ENCODE measurements at regions not wholly inside any gene's neighbourhood (a gene's known extent, or its start where the extent isn't known, plus 50 kb on each side); places are given as distances from the start of the nearest gene placed in this dataset.

DNA sequence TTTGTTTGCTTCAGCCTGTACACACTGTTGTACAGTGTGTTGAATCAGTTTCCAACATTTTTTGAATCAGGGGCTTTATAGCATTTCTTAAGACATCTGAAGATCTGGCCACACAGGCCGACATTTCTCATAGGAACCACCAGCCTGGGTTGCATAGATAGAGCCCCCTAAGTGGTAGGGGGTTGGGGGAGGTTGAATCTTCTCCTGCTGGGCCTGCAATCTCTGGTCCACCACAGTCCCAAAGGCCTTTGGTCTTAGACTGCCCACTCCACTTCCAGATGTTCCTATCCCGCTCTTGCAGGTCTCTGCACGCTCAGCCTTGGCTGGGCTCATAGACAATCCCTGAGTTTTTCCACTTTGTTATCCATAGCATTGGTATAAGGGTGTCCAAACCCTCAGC lies 75.4 kb upstream of the HABP2 start:
- Mint-ChIP-seq H3K27ac (peak overlapping the region in 1 of 8 donors; percentile 39), H3K36me3 (no peaks in the 10 kb centered on the region), H3K4me3 (no peak overlapping the region), H3K27me3 (peaks cover 7 to 15% of the 10 kb centered on the region in 2 donors), H3K9me3 (peaks cover 3 to 27% (median 19%) of the 10 kb centered on the region in 5 donors), H3K4me1 (no peaks in the 10 kb centered on the region)
- H3K27ac ChIP-seq (ENCODE audit: low read depth, low read length) = no peak overlapping the region
- H3K9me3 ChIP-seq (ENCODE audit: low read length) = no peaks in the 10 kb centered on the region
- no peak for DNase-seq
- H3K27me3 ChIP-seq (ENCODE audit: insufficient read depth, low read length, poor library complexity, severe bottlenecking) = no peaks in the 10 kb centered on the region
- no peaks in the 10 kb centered on the region for H3K36me3 ChIP-seq (ENCODE audit: insufficient read depth, low read length)
- CTCF ChIA-PET = no interaction called here
- H3K4me1 ChIP-seq (ENCODE audit: insufficient read depth, low read length) = no peaks in the 10 kb centered on the region
- H3K4me3 ChIP-seq (ENCODE audit: low read length) = no peak overlapping the region
- POLR2A ChIA-PET = no interaction called here

DNA sequence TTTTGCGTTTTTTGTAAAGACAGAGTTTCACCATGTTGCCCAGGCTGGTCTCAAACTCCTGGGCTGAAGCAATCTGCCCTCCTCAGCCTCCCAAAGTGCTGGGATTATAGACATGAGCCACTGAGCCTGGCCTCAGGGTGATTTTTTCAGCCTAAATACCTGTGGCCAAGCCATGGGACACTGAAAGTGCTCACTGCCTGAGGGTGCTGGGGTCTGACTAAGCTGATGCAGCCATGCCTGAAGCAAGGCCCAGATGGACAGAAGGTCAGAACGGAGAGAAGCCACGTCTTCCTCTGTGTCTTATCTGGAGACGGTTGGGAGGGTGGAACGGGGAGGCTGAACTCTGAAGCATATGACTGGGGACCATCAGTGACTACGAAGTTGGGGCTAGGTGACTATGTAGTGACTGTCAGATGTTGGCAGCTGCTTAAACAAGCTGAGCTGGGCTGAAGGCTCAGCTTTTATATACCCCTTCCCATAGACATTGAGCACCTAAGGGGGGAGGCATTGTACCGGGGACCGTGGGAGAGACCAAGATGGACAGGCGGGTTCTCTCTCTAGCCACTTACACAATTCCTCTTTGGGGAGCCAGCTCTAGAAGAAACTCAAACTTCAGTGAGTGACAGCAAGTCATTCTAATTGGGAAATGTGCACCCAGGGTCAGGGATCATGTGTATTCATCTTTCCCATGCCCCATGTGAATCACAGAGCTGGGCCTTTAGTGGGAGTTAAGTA lies 73.3 kb upstream of the HABP2 start:
- no peaks in the 10 kb centered on the region for H3K27me3 ChIP-seq (ENCODE audit: insufficient read depth, low read length, poor library complexity, severe bottlenecking)
- Mint-ChIP-seq H3K4me1 (no peaks in the 10 kb centered on the region), H3K4me3 (no peak overlapping the region), H3K36me3 (no peaks in the 10 kb centered on the region), H3K27ac (no peak overlapping the region), H3K9me3 (peaks cover 0 to 27% (median 19%) of the 10 kb centered on the region in 5 donors), H3K27me3 (peaks cover 7 to 17% of the 10 kb centered on the region in 2 donors)
- no peak for DNase-seq
- no peaks in the 10 kb centered on the region for H3K9me3 ChIP-seq (ENCODE audit: low read length)
- ChIA-PET POLR2A (no interaction called here), CTCF (no interaction called here)
- H3K4me3 ChIP-seq (ENCODE audit: low read length) = no peak overlapping the region
- H3K27ac ChIP-seq (ENCODE audit: low read depth, low read length) = no peak overlapping the region
- no peaks in the 10 kb centered on the region for H3K36me3 ChIP-seq (ENCODE audit: insufficient read depth, low read length)
- no peaks in the 10 kb centered on the region for H3K4me1 ChIP-seq (ENCODE audit: insufficient read depth, low read length)

DNA sequence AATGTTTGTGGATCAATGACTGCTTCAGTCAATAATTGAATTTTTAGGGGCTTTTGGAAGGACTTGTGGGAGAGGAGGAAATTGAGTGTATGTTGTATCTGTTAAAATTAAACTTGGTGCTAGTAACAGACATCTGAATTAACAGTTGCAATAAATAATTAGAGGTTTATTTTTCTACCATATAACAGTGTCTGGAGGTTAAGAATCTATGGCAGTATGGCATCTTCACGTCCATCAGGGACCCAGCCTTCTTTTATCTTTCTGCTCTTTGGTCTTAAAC lies 72.8 kb upstream of the HABP2 start:
- Histone ChIP-seq H3K4me1 (ENCODE audit: insufficient read depth, low read length) (no peaks in the 10 kb centered on the region), H3K9me3 (ENCODE audit: low read length) (no peaks in the 10 kb centered on the region), H3K36me3 (ENCODE audit: insufficient read depth, low read length) (no peaks in the 10 kb centered on the region), H3K27ac (ENCODE audit: low read depth, low read length) (no peak overlapping the region), H3K4me3 (ENCODE audit: low read length) (no peak overlapping the region), H3K27me3 (ENCODE audit: insufficient read depth, low read length, poor library complexity, severe bottlenecking) (no peaks in the 10 kb centered on the region)
- Mint-ChIP-seq H3K9me3 (peaks cover 0 to 27% (median 19%) of the 10 kb centered on the region in 5 donors), H3K4me3 (no peak overlapping the region), H3K27ac (no peak overlapping the region), H3K27me3 (peaks cover 8 to 12% of the 10 kb centered on the region in 2 donors), H3K36me3 (no peaks in the 10 kb centered on the region), H3K4me1 (no peaks in the 10 kb centered on the region)
- POLR2A ChIA-PET = no interaction called here
- DNase-seq = no peak
- CTCF ChIA-PET = no interaction called here

DNA sequence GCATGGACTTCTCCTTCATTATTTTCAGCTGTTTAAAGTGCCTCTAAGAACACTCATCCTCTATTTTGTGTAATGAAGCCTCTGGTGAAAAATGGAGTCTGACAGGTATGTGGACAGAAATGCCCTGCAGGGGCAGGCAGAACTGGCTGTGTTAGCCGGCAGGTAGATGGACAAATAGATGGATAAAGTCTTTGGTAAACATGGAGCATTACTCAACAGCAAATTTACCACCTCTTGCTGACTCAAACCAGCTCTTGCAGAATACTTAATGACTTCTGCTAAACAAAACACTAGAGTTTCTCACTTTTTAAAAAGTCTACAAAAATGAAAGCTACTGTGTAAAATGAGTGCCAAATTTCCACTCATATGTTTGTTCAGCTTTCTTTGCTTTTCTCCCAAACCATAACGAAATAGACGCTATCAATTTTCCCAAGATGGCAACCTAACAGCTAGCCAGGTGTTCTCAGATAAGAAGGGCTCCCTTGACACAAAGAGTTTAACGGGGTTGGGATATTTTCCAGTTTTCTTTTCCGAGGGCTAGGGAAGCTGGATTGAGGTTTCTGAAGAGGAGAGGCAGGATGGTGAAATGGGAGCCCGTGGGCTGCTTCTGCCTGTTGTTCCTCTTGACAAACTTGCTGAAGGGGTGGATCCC lies 71.9 kb upstream of the HABP2 start:
- no peaks in the 10 kb centered on the region for H3K36me3 Mint-ChIP-seq
- no peaks in the 10 kb centered on the region for H3K4me1 Mint-ChIP-seq
- H3K4me1 ChIP-seq (ENCODE audit: insufficient read depth, low read length) = no peaks in the 10 kb centered on the region
- no peak for DNase-seq
- no peak overlapping the region for H3K27ac ChIP-seq (ENCODE audit: low read depth, low read length)
- no peak overlapping the region for H3K4me3 ChIP-seq (ENCODE audit: low read length)
- ChIA-PET POLR2A (no interaction called here), CTCF (no interaction called here)
- no peak overlapping the region for H3K27ac Mint-ChIP-seq
- H3K4me3 Mint-ChIP-seq = no peak overlapping the region
- no peaks in the 10 kb centered on the region for H3K27me3 ChIP-seq (ENCODE audit: insufficient read depth, low read length, poor library complexity, severe bottlenecking)
- no peaks in the 10 kb centered on the region for H3K36me3 ChIP-seq (ENCODE audit: insufficient read depth, low read length)
- H3K27me3 Mint-ChIP-seq = peaks cover 6 to 11% of the 10 kb centered on the region in 2 donors
- H3K9me3 Mint-ChIP-seq = peaks cover 0 to 27% (median 19%) of the 10 kb centered on the region in 5 donors
- H3K9me3 ChIP-seq (ENCODE audit: low read length) = no peaks in the 10 kb centered on the region

DNA sequence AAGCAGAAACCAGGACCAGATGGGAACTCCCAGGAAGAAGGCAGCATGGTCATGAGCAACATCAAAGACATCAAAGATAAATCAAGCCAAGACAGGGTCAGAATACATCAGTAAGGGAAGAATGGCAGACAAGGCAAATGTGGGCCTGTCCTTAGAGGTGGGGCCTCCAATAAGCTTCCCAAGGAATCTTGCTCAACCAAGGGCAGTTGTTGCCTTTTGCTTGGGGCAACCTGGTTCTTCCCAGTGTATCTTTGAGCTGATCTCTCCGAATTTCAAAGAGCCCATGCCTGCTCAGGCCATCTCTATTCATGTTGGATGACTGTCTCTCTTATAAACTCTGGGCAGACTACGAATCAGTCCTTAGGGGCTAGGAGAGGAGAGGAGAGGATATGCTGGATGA lies 68.4 kb upstream of the HABP2 start:
- Histone ChIP-seq H3K9me3 (ENCODE audit: low read length) (no peaks in the 10 kb centered on the region), H3K4me3 (ENCODE audit: low read length) (no peak overlapping the region), H3K36me3 (ENCODE audit: insufficient read depth, low read length) (no peaks in the 10 kb centered on the region), H3K27ac (ENCODE audit: low read depth, low read length) (no peak overlapping the region), H3K4me1 (ENCODE audit: insufficient read depth, low read length) (no peaks in the 10 kb centered on the region), H3K27me3 (ENCODE audit: insufficient read depth, low read length, poor library complexity, severe bottlenecking) (no peaks in the 10 kb centered on the region)
- H3K36me3 Mint-ChIP-seq = no peaks in the 10 kb centered on the region
- H3K4me3 Mint-ChIP-seq = no peak overlapping the region
- ChIA-PET POLR2A (no interaction called here), CTCF (no interaction called here)
- DNase-seq = no peak
- no peaks in the 10 kb centered on the region for H3K4me1 Mint-ChIP-seq
- H3K27ac Mint-ChIP-seq = no peak overlapping the region
- H3K9me3 Mint-ChIP-seq = peaks cover 1 to 18% (median 14%) of the 10 kb centered on the region in 5 donors
- peaks cover 9 to 13% of the 10 kb centered on the region in 2 donors for H3K27me3 Mint-ChIP-seq

DNA sequence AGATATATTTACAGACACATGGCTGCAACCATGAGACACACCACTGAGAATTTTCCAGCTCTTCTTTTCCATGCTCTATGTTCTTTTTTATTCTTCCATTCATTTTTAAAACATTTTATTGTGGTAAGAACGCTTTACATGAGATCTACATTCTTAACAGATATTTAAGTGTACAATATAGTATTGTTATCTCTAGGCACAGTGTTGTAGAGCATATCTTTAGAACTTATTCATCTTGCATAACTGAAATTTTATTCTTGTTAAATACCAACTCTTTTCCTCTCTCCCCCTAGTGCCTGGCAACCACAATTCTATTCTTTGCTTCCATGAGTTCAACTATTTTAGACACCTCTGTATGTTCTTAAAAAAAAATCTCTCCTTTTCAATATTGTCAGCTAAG lies 67.1 kb upstream of the HABP2 start:
- Histone ChIP-seq H3K4me1 (ENCODE audit: insufficient read depth, low read length) (no peaks in the 10 kb centered on the region), H3K27me3 (ENCODE audit: insufficient read depth, low read length, poor library complexity, severe bottlenecking) (no peaks in the 10 kb centered on the region), H3K9me3 (ENCODE audit: low read length) (no peaks in the 10 kb centered on the region), H3K36me3 (ENCODE audit: insufficient read depth, low read length) (no peaks in the 10 kb centered on the region), H3K4me3 (ENCODE audit: low read length) (no peak overlapping the region), H3K27ac (ENCODE audit: low read depth, low read length) (no peak overlapping the region)
- POLR2A ChIA-PET = no interaction called here
- Mint-ChIP-seq H3K27me3 (peaks cover 9 to 13% of the 10 kb centered on the region in 2 donors), H3K4me1 (no peaks in the 10 kb centered on the region), H3K36me3 (no peaks in the 10 kb centered on the region), H3K4me3 (no peak overlapping the region), H3K27ac (no peak overlapping the region), H3K9me3 (peaks cover 0 to 7% (median 2%) of the 10 kb centered on the region in 5 donors)
- DNase-seq = no peak
- CTCF ChIA-PET = no interaction called here

DNA sequence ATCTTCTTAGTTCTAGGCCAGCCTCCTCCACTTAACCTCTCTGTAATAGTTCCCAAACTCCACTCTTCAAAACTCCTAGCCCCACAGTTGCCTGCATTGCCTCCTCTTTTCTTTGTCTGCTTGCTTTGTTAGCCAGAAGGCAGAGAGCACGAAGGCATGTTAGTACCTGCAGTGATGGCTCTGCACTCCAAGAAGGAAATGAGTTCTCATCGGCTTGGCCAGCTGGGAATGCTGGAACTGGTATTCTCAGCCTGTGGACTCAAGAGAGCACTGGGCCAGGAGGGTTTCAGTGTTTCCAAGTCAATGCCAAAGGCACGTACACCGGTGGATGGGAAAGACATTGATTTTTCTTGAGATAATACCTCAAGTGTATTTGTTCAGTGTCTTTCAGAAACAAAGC lies 66.3 kb upstream of the HABP2 start:
- no peaks in the 10 kb centered on the region for H3K36me3 Mint-ChIP-seq
- peaks cover 0 to 5% (median 2%) of the 10 kb centered on the region in 5 donors for H3K9me3 Mint-ChIP-seq
- DNase-seq = no peak
- H3K27ac Mint-ChIP-seq = no peak overlapping the region
- Histone ChIP-seq H3K27ac (ENCODE audit: low read depth, low read length) (no peak overlapping the region), H3K4me3 (ENCODE audit: low read length) (no peak overlapping the region), H3K4me1 (ENCODE audit: insufficient read depth, low read length) (no peaks in the 10 kb centered on the region), H3K36me3 (ENCODE audit: insufficient read depth, low read length) (no peaks in the 10 kb centered on the region), H3K9me3 (ENCODE audit: low read length) (no peaks in the 10 kb centered on the region), H3K27me3 (ENCODE audit: insufficient read depth, low read length, poor library complexity, severe bottlenecking) (no peaks in the 10 kb centered on the region)
- H3K27me3 Mint-ChIP-seq = peaks cover 7 to 13% of the 10 kb centered on the region in 2 donors
- no peak overlapping the region for H3K4me3 Mint-ChIP-seq
- H3K4me1 Mint-ChIP-seq = no peaks in the 10 kb centered on the region
- ChIA-PET POLR2A (no interaction called here), CTCF (no interaction called here)

DNA sequence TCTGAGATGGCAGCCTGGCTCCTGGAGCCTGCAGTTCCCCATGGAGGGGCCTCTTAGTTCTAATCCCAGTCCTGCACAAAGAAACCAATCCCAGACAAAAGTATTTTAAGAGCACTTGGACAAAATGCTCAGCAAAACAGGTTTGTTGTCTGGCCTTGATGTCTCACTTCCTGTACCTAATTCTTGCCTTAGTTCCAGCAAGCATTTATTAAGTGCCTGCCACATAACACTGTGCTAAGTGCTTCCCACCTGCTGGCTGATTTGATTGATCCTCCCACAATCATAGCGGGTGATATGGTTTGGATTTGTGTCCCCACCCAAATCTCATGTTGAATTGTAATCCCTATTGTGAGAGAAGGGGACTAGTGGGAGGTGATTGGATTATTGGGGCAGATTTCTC lies 65.7 kb upstream of the HABP2 start:
- Histone ChIP-seq H3K36me3 (ENCODE audit: insufficient read depth, low read length) (no peaks in the 10 kb centered on the region), H3K4me1 (ENCODE audit: insufficient read depth, low read length) (no peaks in the 10 kb centered on the region), H3K27ac (ENCODE audit: low read depth, low read length) (no peak overlapping the region), H3K9me3 (ENCODE audit: low read length) (no peaks in the 10 kb centered on the region), H3K27me3 (ENCODE audit: insufficient read depth, low read length, poor library complexity, severe bottlenecking) (no peaks in the 10 kb centered on the region), H3K4me3 (ENCODE audit: low read length) (no peak overlapping the region)
- no peak overlapping the region for H3K27ac Mint-ChIP-seq
- CTCF ChIA-PET = no interaction called here
- H3K4me1 Mint-ChIP-seq = no peaks in the 10 kb centered on the region
- POLR2A ChIA-PET = no interaction called here
- H3K36me3 Mint-ChIP-seq = no peaks in the 10 kb centered on the region
- no peak for DNase-seq
- peaks cover 7 to 13% of the 10 kb centered on the region in 2 donors for H3K27me3 Mint-ChIP-seq
- no peak overlapping the region for H3K4me3 Mint-ChIP-seq
- H3K9me3 Mint-ChIP-seq = peaks cover 0 to 2% (median 0%) of the 10 kb centered on the region in 5 donors
